DND-41 (cell line): ENCODE measurements at regions not wholly inside any gene's neighbourhood (a gene's known extent, or its start where the extent isn't known, plus 50 kb on each side); places are given as distances from the start of the nearest gene placed in this dataset.

Experiments used
- ATAC-seq: fragments of 200-7000 bp; cut with Tn5 transposase; 3 replicates; pipeline ENCODE4 v1.9.1; 2021; ENCODE audit warnings: low read depth; ENCODE audit not compliant: insufficient read depth
- DNase-seq: peaks from one replicate; pipeline ENCODE4 v3.0.0-alpha.2; 2020
- H2AFZ ChIP-seq: 2 replicates; pipeline ENCODE4 v1.6.0; 2012; ENCODE audit warnings: low read depth, low read length
- H3K27ac ChIP-seq: 2 replicates; pipeline ENCODE4 v1.5.1; 2012; ENCODE audit warnings: low read length, inconsistent platforms
- H3K27me3 ChIP-seq: fragments of 200-600 bp; sonication (generic); 2 replicates; pipeline ENCODE4 v1.6.0; 2012; ENCODE audit warnings: low read length, mild to moderate bottlenecking, inconsistent platforms; ENCODE audit not compliant: insufficient read depth, poor library complexity
- H3K36me3 ChIP-seq: 2 replicates; pipeline ENCODE4 v1.5.1; 2012; ENCODE audit warnings: low read length, inconsistent platforms; ENCODE audit not compliant: insufficient read depth
- H3K4me1 ChIP-seq: 2 replicates; pipeline ENCODE4 v1.5.1; 2012; ENCODE audit warnings: mild to moderate bottlenecking, low read length; ENCODE audit not compliant: insufficient read depth
- H3K4me2 ChIP-seq: 2 replicates; pipeline ENCODE4 v1.6.0; 2012; ENCODE audit warnings: mild to moderate bottlenecking, moderate library complexity, low read length, inconsistent platforms; ENCODE audit not compliant: insufficient read depth
- H3K4me3 ChIP-seq, 2 experiments: fragments of 200-600 bp in 1 of 2; shearing (Covaris generic) in 1 of 2; 2 replicates each; pipeline ENCODE4 v1.5.1; 2012 to 2016; ENCODE audit warnings: inconsistent platforms in 2 of 2, low read length in 2 of 2, mild to moderate bottlenecking in 2 of 2, low read depth in 1 of 2, moderate library complexity in 1 of 2
- H3K79me2 ChIP-seq: 2 replicates; pipeline ENCODE4 v1.6.0; 2012; ENCODE audit warnings: low read length, inconsistent platforms; ENCODE audit not compliant: insufficient read depth
- H3K9ac ChIP-seq: 2 replicates; pipeline ENCODE4 v1.6.0; 2012; ENCODE audit warnings: low read depth, mild to moderate bottlenecking, inconsistent platforms, low read length, moderate library complexity
- H3K9me3 ChIP-seq: 2 replicates; pipeline ENCODE4 v1.5.1; 2012; ENCODE audit warnings: low read length, moderate library complexity, mild to moderate bottlenecking, inconsistent platforms; ENCODE audit not compliant: insufficient read depth, severe bottlenecking
- H4K20me1 ChIP-seq: 2 replicates; pipeline ENCODE4 v1.6.0; 2012; ENCODE audit warnings: low read length; ENCODE audit not compliant: insufficient read depth
- EZH2 ChIP-seq: IDR thresholded peaks from 3 replicates; pipeline ENCODE4 v1.6.1; 2012; ENCODE audit warnings: borderline replicate concordance, low read depth, mild to moderate bottlenecking, moderate library complexity, low read length, inconsistent platforms; ENCODE audit not compliant: severe bottlenecking
- TF ChIP-seq, protein P1 (sequence below): IDR thresholded peaks from 2 replicates; pipeline ENCODE4 v1.5.1; 2012; ENCODE audit warnings: borderline replicate concordance, low read length, moderate library complexity, mild to moderate bottlenecking; ENCODE audit not compliant: poor library complexity, severe bottlenecking; ENCODE audit errors: extremely low read depth

DNA sequence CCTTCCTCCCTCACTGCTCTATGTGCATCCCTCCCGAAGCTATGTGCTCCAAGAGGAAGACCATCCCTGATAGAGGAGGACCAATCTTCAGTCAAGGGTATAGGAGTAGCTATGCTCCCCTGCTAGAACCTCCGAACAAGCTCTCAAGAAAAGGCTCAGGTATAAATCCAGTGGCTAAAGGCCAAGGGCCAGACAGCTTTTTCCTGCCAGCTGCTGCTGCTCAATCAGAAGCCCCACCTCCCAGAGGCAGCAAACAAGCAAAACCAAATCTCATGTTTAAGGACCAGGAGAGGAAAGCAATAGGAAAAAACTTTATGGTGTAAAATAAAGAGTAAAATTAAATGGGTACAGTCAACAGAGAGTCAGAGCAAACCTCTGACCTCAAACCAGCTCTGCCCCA lies 187.2 kb downstream of the FGFR2 start:
- Histone ChIP-seq H2AFZ (no peak overlapping the region), H3K9ac (no peak overlapping the region), H3K9me3 (no peaks in the 10 kb centered on the region), H4K20me1 (no peaks in the 10 kb centered on the region), H3K79me2 (no peaks in the 10 kb centered on the region), H3K4me1 (no peaks in the 10 kb centered on the region), H3K4me3 (no peak overlapping the region), H3K36me3 (no peaks in the 10 kb centered on the region), H3K27ac (no peak overlapping the region), H3K27me3 (no peaks in the 10 kb centered on the region), H3K4me2 (no peak overlapping the region)
- ATAC-seq (no peak), DNase-seq (no peak)
- no peak for TF ChIP-seq EZH2

DNA sequence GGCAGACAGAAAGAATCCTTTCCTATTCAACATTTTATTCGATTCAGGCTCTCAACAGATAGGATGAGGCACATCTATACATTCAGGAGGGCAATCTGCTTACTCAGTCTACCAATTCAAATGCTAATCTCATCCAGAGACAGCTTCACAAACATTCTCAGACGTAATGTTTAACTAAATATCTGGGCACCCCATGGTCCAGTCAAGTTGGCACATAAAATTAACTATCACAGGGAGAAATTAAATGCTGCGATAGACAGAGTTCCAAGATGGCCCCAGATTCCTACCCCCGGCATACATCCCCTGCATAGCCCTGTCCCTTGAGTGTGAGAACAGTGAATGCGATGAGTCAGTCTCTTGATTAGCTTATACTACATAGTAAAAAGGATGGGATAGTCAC lies 184.3 kb downstream of the FGFR2 start:
- TF ChIP-seq, protein P1, sequence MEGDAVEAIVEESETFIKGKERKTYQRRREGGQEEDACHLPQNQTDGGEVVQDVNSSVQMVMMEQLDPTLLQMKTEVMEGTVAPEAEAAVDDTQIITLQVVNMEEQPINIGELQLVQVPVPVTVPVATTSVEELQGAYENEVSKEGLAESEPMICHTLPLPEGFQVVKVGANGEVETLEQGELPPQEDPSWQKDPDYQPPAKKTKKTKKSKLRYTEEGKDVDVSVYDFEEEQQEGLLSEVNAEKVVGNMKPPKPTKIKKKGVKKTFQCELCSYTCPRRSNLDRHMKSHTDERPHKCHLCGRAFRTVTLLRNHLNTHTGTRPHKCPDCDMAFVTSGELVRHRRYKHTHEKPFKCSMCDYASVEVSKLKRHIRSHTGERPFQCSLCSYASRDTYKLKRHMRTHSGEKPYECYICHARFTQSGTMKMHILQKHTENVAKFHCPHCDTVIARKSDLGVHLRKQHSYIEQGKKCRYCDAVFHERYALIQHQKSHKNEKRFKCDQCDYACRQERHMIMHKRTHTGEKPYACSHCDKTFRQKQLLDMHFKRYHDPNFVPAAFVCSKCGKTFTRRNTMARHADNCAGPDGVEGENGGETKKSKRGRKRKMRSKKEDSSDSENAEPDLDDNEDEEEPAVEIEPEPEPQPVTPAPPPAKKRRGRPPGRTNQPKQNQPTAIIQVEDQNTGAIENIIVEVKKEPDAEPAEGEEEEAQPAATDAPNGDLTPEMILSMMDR = no peak
- no peak for TF ChIP-seq EZH2
- Histone ChIP-seq H3K4me3 (no peak overlapping the region), H3K27ac (no peak overlapping the region), H3K27me3 (peaks cover 5% of the 10 kb centered on the region), H3K9ac (no peak overlapping the region), H3K4me1 (no peaks in the 10 kb centered on the region), H3K36me3 (no peaks in the 10 kb centered on the region), H2AFZ (no peak overlapping the region), H4K20me1 (no peaks in the 10 kb centered on the region), H3K9me3 (no peaks in the 10 kb centered on the region), H3K79me2 (no peaks in the 10 kb centered on the region), H3K4me2 (no peak overlapping the region)
- ATAC-seq (no peak), DNase-seq (no peak)

- TF ChIP-seq EZH2 = no peak
- TF ChIP-seq, protein P1 = no peak
- H3K27ac ChIP-seq = no peak overlapping the region
- no peak overlapping the region for H2AFZ ChIP-seq
- no peak overlapping the region for H3K9ac ChIP-seq
- no peak for DNase-seq
- no peaks in the 10 kb centered on the region for H4K20me1 ChIP-seq
- H3K36me3 ChIP-seq = no peaks in the 10 kb centered on the region
- H3K27me3 ChIP-seq = peaks cover 7% of the 10 kb centered on the region
- H3K9me3 ChIP-seq = no peaks in the 10 kb centered on the region
- no peak overlapping the region for H3K4me3 ChIP-seq
- no peak overlapping the region for H3K4me2 ChIP-seq
- ATAC-seq = no peak
- no peaks in the 10 kb centered on the region for H3K79me2 ChIP-seq
- no peaks in the 10 kb centered on the region for H3K4me1 ChIP-seq
Observed at GRCh38 chr10:121414366-121415062, 183.7 kb downstream of the FGFR2 start.

DNA sequence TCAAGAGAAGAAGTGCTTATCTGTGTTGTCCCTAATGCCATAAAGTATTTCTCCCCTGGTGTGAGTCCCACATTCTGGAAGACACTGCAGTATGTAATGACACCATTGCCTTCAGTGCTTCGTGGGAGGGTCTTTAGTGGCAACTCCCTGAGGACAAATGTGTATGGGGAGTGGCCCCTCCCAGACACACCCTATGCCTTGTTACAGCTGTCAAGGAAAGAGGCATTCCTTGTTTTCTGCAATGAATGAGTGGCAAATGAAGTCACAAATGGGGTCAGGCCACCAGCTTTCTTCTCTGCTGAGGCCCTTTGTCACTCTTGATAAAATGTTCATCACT lies 183.2 kb downstream of the FGFR2 start:
- no peak for TF ChIP-seq EZH2
- TF ChIP-seq, protein P1 = no peak
- no peak overlapping the region for H3K9ac ChIP-seq
- no peaks in the 10 kb centered on the region for H3K79me2 ChIP-seq
- H3K27me3 ChIP-seq = peaks cover 13% of the 10 kb centered on the region
- H3K4me3 ChIP-seq = no peak overlapping the region
- H3K36me3 ChIP-seq = no peaks in the 10 kb centered on the region
- H2AFZ ChIP-seq = no peak overlapping the region
- H3K4me1 ChIP-seq = no peaks in the 10 kb centered on the region
- H3K4me2 ChIP-seq = no peak overlapping the region
- H3K9me3 ChIP-seq = no peaks in the 10 kb centered on the region
- H4K20me1 ChIP-seq = no peaks in the 10 kb centered on the region
- DNase-seq (no peak), ATAC-seq (no peak)
- no peak overlapping the region for H3K27ac ChIP-seq
